ENCODE measurements at regions not wholly inside any gene's neighbourhood (a gene's known extent, or its start where the extent isn't known, plus 50 kb on each side); places are given as distances from the start of the nearest gene placed in this dataset.

DNA sequence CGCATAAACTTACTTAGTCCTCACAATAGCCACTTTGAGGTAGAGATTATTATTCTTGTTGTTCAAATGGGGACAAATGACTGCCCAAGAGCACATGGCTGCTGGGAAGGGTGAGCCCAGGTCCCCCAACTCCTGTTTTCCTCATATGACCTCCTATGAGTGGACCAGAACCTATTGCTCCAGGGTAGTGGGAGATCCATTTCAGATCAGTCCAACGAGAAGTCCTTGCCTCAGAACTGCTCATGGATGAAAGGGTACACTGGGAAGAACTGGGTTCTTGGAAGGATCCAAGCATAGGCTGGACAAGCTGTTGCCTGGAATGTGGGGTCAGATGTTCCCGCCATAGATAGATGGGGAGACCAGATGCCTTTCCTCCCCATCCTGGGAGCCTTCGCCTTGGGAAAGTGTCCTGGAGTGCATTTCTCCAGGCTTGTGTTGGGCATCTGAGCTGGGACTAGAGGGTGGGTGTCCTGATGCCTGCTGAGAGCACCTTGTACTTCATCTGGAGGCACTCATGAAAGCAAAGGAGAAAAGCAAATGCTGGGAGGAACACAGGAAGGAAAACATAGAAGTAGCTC is 146.3 kb upstream of the B3GAT1 start:
- H3K36me3 ChIP-seq (ENCODE audit: control insufficient read depth in 1 of 2, insufficient read depth in 2 of 2, low read length in 2 of 2) = no peaks in the 10 kb centered on the region
- no peak for DNase-seq (ENCODE audit: low read depth, low spot score)
- POLR2A ChIA-PET = no interaction called here
- no peak for ATAC-seq
- H4K20me1 ChIP-seq (ENCODE audit: insufficient read depth) = no peaks in the 10 kb centered on the region
- no peak overlapping the region for H3K9ac ChIP-seq (ENCODE audit: low read length)
- H3K9me3 ChIP-seq (ENCODE audit: control insufficient read depth in 1 of 2, insufficient read depth in 1 of 2, low read depth in 1 of 2, low read length in 2 of 2) = no peaks in the 10 kb centered on the region
- intact Hi-C loops (cut with micrococcal nuclease) = no loop called here
- H3K4me1 ChIP-seq (ENCODE audit: control insufficient read depth in 1 of 2, insufficient read depth in 2 of 2, low read length in 2 of 2) = no peaks in the 10 kb centered on the region
- H3K27ac ChIP-seq (ENCODE audit: low read depth, low read length) = no peak overlapping the region
- no peaks in the 10 kb centered on the region for H3K79me2 ChIP-seq (ENCODE audit: insufficient read depth, low read length)
- BruUV-seq (replicated peaks) = no TSS peak
- CTCF ChIA-PET = no interaction called here
- no peaks in the 10 kb centered on the region for H3K27me3 ChIP-seq (ENCODE audit: insufficient read depth, low read length)
- RAD21 ChIA-PET (ENCODE audit: low non-redundant PET in 1 of 2, low total read pairs in 2 of 2, uncharacterized antibody in 2 of 2, unreplicated experiment in 2 of 2) = interaction anchor here in 1 of 2 experiments (0.6 kb wide), 1 partner anchor 168 kb away, joined by 3 read pairs; no protein-coding TSS in a partner anchor
- H3K4me3 ChIP-seq (replicated peaks in 1 of 2; ENCODE audit: low read depth in 1 of 2, low read length in 2 of 2) = no peak overlapping the region
- H2AFZ ChIP-seq (ENCODE audit: low read depth, low read length, poor library complexity, severe bottlenecking) = no peak overlapping the region
- TF ChIP-seq YY1 (IDR thresholded peaks at IDR 0.05; ENCODE audit: extremely low read depth, insufficient replicate concordance, low read depth, low read length) = no peak
- TF ChIP-seq ATF3 (IDR thresholded peaks at IDR 0.05) = no peak
- no peak for TF ChIP-seq JUND (IDR thresholded peaks at IDR 0.05)
- no peak for TF ChIP-seq SIN3A (IDR thresholded peaks at IDR 0.05; ENCODE audit: low read depth)
- TF ChIP-seq SRF (IDR thresholded peaks at IDR 0.05; ENCODE audit: low read depth) = no peak
- no peak for TF ChIP-seq MAX (IDR thresholded peaks at IDR 0.05)
- no peak for TF ChIP-seq POLR2A (IDR thresholded peaks at IDR 0.05; ENCODE audit: borderline replicate concordance, extremely low read depth, insufficient read depth, insufficient read length)
- TF ChIP-seq SP1 (IDR thresholded peaks at IDR 0.05; ENCODE audit: low read depth) = no peak
- TF ChIP-seq EZH2 (IDR thresholded peaks at IDR 0.05) = no peak
- TF ChIP-seq RAD21 (IDR thresholded peaks at IDR 0.05; ENCODE audit: low read depth) = no peak
- no peak for TF ChIP-seq ZFX (IDR thresholded peaks at IDR 0.05)
- no peak for TF ChIP-seq EZH2phosphoT487 (IDR thresholded peaks at IDR 0.05; ENCODE audit: borderline replicate concordance)
- no peak for TF ChIP-seq ZBTB33 (IDR thresholded peaks at IDR 0.05; ENCODE audit: extremely low read depth, insufficient replicate concordance, low read length)
- no peaks in the 10 kb centered on the region for H3K9me2 ChIP-seq (ENCODE audit: insufficient read depth)
- H3K4me2 ChIP-seq (ENCODE audit: low read length) = no peak overlapping the region

All from HCT116 (cell line).